GM12874 (cell line): ENCODE measurements at regions not wholly inside any gene's neighbourhood (a gene's known extent, or its start where the extent isn't known, plus 50 kb on each side); places are given as distances from the start of the nearest gene placed in this dataset.

Experiments used
- TF ChIP-seq, protein P1 (sequence below): IDR thresholded peaks from 2 replicates; pipeline ENCODE4 v1.5.1; 2011; ENCODE audit warnings: low read depth, mild to moderate bottlenecking, control low read depth, low read length, moderate library complexity; ENCODE audit not compliant: insufficient read depth

DNA sequence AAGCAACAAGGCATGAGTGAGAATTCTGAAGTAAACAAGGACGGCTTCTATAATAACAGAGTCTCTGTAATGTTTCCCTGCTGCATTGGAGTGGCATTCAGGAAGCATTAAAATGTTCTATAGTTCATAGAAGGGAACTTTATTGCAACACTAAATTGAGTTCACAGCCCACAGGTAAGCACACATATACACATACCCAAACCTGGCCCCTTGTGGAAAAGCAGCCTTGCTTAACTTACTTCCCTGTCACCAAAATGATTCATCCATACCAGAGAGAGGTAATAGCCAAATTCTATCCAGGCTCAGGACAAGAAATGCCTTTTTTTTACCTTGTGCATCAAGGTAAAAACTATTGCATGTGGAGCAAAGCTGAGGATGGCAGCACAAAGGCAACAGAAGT, 241.4 kb downstream of the HHIPL2 start:
- TF ChIP-seq, protein P1, sequence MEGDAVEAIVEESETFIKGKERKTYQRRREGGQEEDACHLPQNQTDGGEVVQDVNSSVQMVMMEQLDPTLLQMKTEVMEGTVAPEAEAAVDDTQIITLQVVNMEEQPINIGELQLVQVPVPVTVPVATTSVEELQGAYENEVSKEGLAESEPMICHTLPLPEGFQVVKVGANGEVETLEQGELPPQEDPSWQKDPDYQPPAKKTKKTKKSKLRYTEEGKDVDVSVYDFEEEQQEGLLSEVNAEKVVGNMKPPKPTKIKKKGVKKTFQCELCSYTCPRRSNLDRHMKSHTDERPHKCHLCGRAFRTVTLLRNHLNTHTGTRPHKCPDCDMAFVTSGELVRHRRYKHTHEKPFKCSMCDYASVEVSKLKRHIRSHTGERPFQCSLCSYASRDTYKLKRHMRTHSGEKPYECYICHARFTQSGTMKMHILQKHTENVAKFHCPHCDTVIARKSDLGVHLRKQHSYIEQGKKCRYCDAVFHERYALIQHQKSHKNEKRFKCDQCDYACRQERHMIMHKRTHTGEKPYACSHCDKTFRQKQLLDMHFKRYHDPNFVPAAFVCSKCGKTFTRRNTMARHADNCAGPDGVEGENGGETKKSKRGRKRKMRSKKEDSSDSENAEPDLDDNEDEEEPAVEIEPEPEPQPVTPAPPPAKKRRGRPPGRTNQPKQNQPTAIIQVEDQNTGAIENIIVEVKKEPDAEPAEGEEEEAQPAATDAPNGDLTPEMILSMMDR = no peak

DNA sequence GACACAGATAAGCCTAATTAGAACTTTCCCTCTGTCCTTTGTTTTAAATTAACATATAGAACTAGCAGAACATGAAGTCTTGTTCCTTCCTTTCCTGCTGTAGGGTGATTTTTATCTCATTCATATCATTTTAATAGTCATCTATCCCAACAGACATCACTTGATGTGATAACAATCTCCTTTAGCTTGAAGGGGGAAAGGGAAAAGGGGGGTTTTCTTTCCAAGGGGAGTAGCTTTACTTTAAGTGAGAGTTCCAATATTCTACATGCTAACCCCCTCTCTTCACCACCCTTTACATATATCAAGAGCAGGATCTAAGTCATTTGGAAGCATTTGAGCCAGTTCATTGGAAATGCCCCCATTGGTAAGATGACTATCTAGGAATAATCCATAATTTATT, 241.9 kb downstream of the HHIPL2 start:
- TF ChIP-seq, protein P1 = no peak

DNA sequence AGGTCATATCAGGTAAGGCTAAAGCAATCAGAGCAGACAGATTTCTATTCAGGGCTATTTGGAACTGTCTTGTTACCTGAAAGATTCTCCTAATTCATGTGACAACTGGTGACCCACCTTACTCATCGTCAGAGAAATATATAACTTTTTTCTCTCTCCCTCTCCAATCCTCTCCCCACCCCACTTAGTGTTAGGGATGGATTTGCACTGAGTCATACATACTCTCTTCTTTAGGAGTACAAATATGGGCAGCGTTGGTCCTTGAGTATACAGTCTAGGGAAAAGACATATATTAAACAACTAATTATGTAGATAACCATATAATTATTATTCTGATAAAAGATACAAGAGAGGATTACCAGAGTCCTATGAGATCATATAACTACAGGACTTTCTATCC, 246.3 kb downstream of the HHIPL2 start:
- TF ChIP-seq, protein P1 = no peak

DNA sequence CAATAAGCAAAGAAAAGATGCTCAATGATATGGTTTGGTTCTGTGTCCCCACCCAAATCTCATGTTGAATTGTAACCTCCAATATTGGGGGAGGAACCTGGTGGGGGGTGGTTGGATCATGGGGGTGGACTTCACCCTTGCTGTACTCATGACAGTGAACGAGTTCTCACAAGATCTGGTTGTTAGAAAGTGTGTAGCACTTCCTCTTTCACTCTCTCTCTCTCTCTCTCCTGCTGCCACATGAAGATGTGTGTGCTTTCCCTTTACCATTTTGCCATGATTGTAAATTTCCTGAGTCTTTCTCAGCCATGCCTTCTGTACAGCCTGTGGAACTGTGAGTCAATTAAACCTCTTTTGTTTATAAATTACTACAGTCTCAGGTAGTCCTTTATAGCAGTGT, 248.4 kb downstream of the HHIPL2 start:
- TF ChIP-seq, protein P1 = no peak

DNA sequence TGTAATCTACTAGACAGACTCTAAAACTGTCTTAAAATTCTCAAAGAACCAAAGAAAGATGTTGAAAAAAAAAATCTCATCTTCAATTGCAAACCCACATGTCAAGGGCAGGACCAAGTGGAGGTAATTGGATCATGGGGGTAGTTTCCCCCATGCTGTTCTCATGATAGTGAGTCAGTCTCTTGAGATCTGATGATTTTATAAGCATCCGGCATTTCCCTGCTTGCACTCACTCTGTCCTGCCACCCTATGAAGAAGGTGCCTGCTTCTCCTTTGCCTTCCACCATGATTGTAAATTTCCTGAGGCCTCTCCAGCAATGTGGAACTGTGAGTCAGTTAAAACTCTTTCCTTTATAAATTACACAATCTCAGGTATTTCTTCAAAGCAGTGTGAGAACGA, 257.0 kb downstream of the HHIPL2 start:
- TF ChIP-seq, protein P1 = no peak

DNA sequence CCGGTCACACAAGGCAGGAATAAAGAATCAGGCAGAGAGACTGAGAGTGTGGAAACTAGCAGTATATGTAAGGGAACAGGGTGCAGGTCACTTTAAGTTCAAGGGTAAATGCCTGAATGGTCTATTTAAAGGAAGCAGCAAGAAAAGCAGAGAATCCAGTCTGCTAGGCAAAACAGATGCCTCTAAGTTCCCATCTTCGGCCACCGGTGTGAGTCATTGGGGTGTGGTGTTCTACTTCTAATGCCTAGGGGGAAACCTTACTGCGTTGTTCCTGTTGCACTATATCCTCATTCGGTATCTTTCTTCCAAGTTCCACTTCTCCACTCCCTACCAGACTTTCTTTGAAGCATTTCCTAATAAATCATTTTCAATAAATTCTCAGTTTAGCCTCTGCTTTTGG, 259.9 kb downstream of the HHIPL2 start:
- TF ChIP-seq, protein P1 = no peak

DNA sequence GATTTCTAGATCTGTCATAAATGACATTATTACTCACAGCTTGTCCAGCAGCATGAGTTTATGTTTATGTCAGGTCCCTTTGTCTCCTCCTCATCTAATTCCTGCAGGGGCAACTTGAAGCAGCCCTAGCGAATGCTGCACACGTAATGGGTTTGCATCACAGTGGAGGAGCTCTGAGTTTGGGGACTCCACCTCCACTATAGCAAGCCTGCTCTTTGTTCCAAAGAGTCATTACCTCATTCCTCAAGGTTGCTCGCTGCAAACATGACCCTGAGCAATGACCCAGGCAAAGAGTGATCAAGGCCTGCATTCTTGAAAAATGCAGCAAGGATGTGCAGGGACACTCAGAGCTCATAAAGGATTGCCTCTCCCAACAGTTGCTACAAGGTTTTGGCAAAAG, 261.9 kb downstream of the HHIPL2 start:
- TF ChIP-seq, protein P1 = no peak

DNA sequence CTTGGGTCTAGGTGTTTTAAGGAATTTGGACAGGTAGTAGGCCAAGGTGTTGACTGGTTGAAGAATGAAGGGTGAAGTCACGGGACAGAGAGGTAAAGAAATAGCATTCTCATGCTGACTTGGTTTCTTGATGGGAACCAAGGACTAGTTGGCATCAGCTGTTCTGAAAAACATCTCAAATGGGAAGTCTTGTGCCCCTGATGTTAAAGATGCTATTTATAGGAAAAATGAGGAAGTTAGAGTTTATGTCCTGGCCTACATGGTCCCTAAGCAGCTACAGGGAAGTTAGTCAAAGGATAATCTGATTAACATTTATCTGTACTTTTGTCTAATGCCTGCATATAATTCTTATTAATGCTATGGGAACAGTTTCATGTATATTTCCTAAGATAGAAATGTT, 262.4 kb downstream of the HHIPL2 start:
- TF ChIP-seq, protein P1 = no peak
